SIG-M5 (cell line): ENCODE measurements at regions not wholly inside any gene's neighbourhood (a gene's known extent, or its start where the extent isn't known, plus 50 kb on each side); places are given as distances from the start of the nearest gene placed in this dataset.

Experiments used
- DNase-seq: peaks from one replicate; lab custom pipeline; 2025; lab: John Stamatoyannopoulos, UW

DNA sequence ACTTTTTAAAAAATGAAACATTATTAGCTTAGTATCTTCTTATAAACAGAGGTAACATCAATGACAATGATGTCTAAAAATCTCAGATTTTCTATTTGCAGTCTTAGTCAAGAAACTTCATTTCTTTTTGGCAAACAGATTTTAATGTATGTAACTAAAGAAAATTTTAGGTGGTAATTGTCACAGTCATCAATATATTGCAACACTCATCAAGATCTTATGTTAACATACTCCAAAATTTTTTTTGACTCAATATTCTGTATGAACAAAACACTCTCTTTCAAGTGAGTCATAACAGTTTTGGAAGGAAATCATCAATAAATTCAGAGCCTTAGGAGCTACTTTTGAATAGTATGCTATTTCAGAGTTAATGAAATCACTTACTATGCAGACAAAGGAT, 1507.6 kb downstream of the SLITRK1 start:
- no peak for DNase-seq

DNA sequence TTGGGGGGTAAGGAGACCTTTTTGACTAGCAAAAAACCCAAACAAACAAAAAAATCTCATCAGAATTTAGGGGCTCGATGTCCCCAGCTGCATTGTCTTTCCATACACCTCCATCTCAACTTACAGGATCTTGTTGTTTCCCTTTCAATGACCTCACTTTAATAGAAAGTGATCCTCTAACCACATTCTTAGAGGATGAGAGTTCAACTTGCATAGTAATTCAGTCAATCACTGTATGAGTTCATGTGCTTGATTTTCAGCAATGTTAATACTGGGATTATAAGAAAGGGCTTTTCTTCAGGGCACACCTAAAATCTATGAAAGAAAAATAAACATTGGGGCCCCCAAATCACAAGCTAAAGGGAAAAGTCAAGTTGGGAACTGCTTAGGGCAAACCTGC, 1512.0 kb downstream of the SLITRK1 start:
- no peak for DNase-seq

DNA sequence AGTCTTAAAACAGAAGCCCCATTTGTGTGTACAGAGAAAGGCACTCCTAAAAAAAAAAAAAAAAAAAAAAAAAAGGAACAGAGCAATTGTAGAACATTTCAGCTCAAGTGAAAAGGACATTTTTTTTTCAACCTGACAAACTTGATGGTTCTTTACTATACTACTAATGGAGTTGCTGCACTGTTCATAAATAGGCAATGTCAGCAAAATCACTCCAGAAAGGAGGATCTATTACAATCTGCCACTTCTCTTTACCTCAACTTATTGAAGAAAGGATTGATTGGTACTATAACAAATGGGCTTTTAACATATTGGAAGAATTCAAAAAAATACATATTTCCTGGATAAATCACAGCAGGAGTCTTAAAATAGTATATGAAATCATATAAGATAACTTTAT, 1517.7 kb downstream of the SLITRK1 start:
- no peak for DNase-seq

DNA sequence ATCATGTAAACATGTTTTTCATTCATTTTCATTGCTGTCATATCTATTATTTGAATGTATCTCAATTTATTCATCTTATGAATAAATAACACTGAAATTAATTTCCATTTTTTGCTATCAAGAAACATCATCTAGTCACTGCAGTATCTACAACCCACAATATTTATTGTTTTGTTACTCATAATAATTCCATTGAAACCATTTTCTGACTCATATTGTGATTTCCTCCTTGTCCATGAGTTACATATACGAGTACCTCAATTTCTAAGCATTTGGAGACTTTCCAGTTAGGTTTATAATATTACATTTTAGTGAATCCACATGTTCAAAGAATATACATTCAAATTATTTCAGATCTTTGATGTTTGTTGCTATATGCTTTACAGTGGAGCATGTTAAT, 1524.0 kb downstream of the SLITRK1 start:
- DNase-seq = no peak

DNA sequence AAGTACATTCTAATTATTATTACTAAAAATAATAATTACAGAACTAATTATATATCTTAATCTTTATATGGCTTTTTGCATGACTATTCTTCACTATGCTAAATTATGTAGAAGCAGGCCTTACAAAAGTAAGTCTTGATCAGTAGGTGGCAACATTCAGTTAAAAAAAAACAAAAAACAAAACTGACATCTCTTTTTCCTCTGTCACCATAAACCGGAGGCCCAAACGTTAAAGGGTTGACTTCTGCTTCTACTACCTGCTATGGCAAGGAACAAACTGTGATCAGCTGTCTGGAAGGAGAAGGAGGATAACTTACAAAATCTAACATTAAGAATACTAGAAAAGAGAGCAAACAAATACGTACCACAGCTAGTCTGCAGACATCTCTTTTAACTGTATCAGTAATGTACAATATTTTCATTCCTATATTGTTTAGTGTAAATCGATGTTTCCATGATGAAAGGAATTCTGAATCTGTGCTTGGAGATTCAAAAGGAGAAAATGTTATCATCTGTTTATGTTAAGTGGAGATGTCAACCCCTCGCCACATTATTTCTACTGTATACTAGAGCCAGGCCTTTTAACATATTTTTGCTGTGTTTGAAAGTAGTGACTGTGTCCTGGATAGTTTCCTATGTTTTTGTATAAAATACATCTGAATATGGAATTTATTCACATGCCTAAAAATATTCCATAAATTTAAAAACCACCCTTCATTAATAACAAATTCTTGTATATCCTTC, 1525.4 kb downstream of the SLITRK1 start:
- DNase-seq = no peak

DNA sequence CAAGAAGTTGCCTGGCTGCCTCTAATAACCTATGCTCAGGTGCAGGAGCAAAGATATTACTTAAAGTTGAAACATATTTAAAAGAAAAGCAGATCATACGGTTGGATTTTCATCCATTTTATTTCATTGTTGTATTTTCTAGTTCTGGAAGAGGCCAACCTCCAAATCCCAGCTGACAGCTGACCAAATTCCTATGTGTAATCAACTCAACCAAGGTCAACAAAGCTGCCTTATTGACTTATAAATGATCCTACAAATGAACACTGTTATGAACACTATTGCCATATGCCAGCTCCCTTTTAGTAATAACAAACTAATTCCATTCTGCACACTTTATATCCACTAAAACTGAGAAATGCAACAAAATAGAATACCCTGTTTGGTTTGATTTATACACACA, 1537.4 kb downstream of the SLITRK1 start:
- no peak for DNase-seq

DNA sequence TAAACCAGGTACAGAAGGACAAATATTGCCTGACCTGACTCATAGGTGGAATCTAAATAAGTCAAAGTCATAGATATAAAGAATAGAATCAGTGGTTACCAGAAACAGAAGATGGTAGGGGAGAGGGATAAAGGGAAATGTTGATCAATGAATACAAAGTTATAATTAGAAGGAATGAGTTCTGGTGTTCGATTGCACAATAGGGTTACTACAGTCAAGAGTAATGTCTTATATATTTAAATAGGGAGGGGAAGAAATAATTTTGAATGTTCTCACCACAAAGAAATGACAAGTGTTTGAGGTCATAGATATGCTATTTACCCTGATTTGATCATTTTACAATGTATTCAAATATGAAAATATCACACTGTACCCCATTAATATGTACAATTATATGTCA, 1541.2 kb downstream of the SLITRK1 start:
- no peak for DNase-seq

DNA sequence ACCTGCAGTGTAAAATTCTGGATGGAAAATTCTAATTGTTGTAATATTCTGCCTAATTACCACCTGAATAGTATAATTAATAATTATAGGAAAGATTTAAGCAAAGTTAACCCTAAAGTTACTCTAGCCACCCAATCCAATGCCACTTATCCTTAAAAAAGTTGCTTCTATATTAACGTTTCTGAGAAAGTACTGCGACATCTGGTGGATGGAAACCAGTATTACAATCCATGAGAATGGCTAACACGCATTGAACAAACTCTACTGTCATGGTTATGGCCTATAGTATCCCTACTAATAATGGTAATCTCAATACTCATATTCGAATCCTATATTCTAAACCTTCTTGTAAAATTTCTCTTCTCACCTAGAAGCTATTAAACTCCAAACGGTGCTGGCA, 1551.8 kb downstream of the SLITRK1 start:
- no peak for DNase-seq

DNA sequence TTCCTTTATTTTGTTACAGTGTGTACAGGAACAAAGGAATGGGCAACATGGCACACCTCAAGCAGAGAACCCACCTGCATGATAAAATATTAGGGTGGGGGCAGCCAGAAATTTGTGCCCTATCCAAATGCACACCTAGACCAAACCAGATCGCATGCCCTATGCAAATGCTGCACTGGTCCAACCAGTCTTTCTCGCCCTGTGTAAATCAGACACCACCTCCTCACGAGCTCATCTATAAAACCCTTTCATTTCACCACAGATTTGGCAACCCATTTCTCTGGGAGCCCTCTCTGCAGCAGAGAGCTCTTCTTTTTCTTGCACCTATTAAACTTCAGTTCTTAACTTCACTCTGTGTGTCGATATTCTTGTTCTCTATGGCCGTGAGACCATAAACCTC, 1559.2 kb downstream of the SLITRK1 start:
- no peak for DNase-seq

DNA sequence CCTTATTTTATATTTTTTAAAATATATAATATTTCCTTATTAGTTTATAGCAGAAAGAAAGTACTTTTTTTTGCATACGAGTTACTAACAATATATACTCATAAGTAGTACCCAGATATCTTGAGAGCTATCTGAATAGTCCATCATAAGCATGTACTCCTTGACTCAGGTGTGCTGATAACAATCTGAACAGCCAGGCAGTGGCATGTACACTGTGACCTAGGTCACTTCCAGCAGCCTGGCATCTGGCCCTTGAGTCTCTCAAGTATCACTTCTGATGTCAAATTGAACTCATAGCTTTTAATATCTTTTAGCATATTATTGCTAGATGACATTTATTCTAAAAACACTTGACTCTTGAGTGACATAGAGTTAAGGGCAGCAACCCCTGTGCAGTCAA, 1576.7 kb downstream of the SLITRK1 start:
- DNase-seq = no peak

DNA sequence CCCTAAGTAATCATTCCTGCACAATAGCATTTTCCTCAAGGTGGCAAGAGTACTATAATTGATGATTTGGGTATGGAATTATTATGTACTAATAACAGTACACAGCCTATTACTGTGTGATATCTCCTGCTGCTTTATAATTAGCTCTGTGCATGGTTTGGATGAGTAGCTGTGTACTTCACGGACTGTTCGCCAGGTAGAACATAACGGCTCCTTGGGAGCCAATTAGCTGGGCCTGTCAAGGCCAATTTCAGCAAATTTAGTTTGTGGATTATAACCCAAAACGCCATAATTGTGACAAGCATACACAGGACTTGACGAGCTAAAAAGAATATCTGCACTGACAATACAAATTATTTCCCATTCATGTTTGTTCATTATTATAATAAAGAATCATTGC, 1584.2 kb downstream of the SLITRK1 start:
- DNase-seq = no peak

DNA sequence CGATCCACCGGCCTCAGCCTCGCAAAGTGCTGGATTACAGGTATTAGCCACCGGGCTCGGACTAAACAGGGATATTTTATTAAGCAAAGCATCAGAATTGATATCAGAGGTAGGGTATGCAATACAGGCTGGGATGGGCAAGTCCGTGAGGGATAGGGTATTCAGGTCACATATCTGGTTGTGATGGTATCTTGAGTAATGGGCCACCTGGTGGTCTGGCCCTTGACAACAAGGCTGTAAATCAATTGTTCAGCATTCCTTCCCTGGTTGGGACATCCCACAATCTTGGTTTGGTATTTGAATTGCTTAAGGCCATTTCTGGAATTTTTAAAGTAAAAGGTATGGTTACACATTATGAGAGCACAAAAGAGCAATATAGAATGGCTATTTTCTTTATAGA, 1588.0 kb downstream of the SLITRK1 start:
- no peak for DNase-seq

DNA sequence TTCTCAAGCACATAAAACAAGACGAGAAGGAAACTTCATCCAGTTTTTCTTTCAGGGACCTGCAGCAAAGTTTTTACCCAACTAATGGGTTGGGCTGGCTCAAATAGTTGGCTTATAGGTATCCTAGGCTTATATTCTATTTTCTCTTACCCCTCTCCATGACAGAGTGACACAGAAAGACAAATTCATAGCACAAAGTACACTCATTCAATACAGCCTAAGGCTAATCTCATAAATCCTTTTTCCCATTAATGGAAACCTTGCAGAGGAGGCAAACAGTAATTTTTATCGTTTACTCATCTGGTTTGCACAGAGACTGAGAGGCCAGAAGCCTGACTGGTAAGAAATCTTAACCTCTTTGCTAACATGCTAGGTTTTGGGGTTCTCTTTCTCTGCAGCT, 1589.9 kb downstream of the SLITRK1 start:
- no peak for DNase-seq

DNA sequence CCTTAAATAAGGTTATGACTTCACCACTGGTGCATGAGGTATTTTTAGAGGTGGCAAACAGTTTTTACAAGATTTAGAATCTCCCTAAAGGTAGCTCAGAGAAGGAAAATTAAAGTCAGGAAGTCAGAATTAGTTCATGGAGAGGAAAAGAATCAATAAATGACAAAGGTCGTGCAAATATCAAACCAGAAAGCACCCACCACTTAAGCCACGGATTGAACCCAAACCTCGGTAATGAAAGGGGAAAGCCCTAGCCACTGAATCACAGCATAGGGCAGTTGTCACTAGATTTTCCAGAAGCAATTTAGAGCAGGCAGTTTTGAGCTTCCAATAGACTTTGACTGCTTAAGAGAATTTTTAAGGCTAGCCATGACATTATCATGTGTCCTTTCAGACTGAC, 1590.4 kb downstream of the SLITRK1 start:
- no peak for DNase-seq

DNA sequence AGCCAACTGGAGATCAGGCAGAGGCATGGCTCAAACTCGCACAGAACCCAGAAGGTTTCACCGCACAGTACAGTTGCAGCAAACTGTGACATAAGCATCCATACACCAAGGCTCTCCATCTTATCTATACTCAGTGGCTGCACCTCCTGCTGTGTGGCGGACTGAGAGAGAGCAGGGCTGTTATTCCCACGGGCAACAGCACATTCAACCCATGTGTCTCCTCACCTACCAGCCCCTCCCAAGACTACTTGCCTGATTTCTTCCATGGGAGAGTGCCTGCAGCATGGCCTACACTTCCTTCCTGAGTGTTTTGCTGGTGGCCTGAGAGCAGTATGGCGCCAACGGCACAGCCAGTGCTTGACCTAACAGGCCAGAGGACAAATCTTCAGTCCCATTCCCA, 1606.6 kb downstream of the SLITRK1 start:
- no peak for DNase-seq

DNA sequence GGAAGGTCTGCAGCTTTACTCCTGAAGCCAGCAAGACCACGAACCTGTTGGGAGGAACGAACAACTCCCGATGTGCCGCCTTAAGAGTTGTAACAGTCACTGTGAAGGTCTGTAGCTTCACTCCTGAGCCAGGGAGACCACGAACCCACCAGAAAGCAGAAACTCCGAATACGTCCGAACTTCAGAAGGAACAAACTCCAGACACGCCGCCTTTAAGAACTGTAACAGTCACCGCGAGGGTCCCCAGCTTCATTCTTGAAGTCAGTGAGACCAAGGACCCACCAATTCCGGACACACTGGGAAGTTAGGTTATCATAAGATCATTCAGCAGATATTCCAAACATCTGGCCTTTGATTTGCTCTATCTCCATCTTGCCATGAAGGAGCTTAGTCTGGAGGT, 1623.0 kb downstream of the SLITRK1 start:
- no peak for DNase-seq

DNA sequence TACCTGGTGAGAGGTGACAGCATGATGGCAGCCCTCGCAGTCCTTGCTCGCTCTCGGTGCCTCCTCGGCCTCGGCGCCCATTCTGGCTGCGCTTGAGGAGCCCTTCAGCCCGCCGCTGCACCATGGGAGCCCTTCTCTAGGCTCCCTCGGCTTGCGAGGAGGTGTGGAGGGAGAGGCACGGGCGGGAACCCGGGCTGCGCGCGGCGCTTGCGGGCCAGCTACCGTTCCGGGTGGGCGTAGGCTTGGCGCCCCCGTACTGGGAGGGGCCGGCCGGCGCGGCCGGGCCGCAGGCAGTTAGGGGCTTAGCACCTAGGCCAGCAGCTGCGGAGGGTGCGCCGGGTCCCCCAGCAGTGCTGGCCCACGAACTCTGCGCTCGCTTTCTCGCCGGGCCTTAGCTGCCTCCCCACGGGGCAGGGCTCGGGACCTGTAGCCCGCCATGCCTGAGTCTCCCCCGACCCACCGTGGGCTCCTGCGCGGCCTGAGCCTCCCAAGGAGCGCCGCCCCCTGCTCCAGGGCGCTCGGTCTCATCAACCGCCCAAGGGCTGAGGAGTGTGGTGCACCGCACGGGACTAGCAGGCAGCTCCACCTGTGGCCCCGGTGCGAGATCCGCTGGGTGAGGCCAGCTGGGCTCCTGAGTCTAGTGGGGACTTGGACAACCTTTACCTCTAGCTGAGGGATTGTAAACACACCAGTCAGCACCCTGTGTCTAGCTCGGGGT, 1624.3 kb downstream of the SLITRK1 start:
- no peak for DNase-seq

DNA sequence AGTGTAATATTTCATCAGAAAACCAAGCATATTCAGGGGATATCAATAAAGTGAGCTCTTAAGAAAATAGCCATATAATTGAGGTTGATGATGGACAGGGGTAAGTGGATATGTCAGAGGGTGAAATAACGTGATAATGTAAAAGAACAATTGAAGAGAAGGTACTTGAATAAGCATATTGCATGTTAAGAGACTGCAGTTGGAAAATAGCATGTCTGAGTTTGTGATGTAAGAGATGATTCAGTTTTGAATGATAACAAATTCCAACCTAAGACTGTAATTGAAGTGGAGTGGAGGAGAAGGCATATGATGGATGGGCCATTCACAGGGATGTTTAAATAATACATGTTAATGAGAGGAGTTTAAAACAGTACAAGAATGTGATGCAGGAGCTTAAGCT, 1633.5 kb downstream of the SLITRK1 start:
- DNase-seq = no peak

DNA sequence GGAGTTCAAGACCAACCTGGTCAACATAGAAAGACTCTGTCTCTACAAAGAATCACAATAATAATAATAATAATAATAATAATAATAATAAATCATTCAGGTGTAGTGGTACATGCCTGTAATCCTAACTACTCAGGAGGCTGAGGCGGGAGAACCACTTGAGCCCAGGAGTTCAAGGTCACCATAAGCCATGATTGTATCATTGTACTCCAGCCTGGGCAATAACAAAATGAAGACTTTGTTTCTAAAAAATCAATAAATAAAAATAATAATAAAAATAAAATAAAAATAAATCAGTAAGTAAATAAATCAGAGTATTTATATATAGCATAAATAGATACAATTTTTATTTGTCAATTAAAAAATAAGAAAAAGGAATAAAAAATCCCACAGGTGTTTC, 1636.4 kb downstream of the SLITRK1 start:
- DNase-seq = no peak

DNA sequence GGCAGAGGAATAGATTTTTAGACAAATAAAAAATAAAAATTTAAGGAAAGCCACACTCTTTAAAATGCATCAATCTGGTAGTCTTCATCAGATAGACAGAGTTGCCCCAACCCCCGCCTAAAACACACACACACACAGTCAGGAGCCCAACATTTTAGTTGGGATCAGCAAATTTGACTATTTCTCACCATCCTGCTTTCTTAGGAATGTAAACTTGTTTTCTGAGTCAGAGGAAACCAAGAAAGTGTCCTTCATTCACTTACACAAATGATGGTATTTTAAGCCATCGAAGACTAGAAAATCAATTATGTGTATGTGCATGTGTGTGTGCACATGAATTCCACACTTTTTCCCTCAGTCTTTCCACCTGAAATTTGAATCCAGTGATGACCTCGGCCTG, 1657.5 kb downstream of the SLITRK1 start:
- no peak for DNase-seq

DNA sequence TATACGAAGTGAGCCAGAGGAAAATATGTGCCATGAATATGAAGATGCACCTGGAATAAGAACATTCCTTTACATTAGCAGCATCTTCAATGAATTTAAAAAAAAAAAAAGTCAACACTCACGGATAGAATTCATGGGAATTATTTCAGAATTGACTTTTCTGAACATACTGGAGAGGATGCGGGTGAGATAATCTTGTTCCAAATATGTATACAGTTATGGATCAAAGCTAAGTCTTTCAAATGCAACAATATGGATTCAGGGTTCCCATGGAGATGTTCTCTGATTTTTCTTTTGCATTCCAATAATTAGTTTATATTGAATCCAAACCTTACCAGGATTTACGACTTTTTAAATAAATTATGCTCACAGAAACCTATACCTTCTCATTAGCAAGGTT, 1660.7 kb downstream of the SLITRK1 start:
- DNase-seq = no peak

DNA sequence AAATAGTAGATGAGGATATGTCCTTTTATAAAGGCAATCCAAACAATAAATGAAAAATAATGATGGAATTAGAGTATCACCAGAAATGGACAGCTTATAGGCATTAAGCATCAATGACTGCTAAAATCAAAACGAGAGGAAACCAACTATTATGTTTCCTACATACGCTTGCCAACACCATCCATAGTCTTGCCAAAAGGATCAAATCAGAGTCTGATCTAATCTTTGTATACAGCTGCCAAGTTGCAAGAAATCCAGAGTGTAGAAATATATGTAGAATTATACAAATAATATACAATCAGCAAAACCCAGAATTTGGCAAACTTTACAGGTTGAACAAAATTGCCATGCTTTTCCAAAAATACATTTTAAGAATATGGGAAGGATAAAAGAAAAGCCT, 1661.6 kb downstream of the SLITRK1 start:
- DNase-seq = no peak

DNA sequence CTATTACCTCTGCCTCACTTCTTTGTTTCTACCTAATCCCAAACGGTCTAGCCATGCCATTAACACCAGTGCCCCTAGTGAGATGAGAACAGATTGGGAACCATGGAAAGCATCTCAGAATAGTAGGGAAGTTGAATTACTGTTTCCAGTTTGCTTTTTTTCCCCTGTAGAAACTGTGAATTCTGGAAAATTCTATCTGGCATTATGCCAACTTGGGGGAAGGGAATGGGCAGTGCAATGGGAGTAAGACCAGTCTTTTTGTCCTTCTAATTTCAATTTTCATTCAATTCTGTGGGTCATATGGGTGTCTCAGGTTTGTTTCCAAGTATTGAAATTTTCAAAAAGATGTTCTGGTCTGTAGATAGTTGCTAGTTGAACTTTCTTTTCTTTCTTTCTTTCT, 1666.1 kb downstream of the SLITRK1 start:
- no peak for DNase-seq

DNA sequence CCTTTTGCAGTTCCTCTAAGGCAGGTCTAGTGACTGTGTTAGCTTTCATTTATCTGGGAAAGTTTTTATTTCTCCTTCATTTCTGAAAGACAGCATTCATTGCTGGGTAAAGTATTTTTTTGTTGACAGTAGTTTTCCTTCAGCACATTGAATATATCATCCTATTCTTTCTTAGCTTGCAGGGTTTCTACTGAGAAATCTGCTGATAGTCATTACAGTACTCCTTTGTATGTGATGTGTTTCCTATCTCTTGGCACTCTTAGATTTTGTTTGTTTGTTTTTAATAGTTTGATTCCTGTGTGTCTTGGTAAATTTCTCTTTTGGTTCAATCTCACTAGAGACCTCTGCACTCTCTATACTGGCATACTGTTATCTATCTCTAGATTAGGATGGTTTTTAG, 1667.9 kb downstream of the SLITRK1 start:
- no peak for DNase-seq
